Right lobe of liver (tissue), 6 donors: ENCODE measurements at regions not wholly inside any gene's neighbourhood (a gene's known extent, or its start where the extent isn't known, plus 50 kb on each side); places are given as distances from the start of the nearest gene placed in this dataset.

ENCODE experiments used
- ATAC-seq, 4 donors: fragments of 200-7000 bp; cut with Tn5 transposase; one replicate each; pipeline ENCODE4 v1.9.1; 2020; ENCODE audit warnings: mild to moderate bottlenecking in 4 of 4, moderate library complexity in 4 of 4
- DNase-seq, 3 donors: peaks; one replicate each; pipeline ENCODE4 v3.0.0-alpha.2; 2020
- H3K27ac ChIP-seq, 3 donors: fragments of 200-600 bp; one replicate each; pipeline ENCODE4 v1.8.0; 2022
- H3K27me3 ChIP-seq, 2 donors: fragments of 200-600 bp; one replicate each; pipeline ENCODE4 v1.8.0; 2022
- H3K36me3 ChIP-seq, 4 donors: fragments of 200-600 bp; sonication (generic) in 1 of 4; one replicate each; pipeline versions ENCODE4 v1.5.1 to v1.8.0; 2017 to 2022; ENCODE audit warnings: control low read depth in 1 of 4
- H3K4me1 ChIP-seq, 4 donors: fragments of 200-600 bp; sonication (generic) in 1 of 4; one replicate each; pipeline versions ENCODE4 v1.5.1 to v1.8.0; 2017 to 2022; ENCODE audit warnings: control low read depth in 1 of 4
- H3K4me3 ChIP-seq, 3 donors: fragments of 200-600 bp; one replicate each; pipeline ENCODE4 v1.8.0; 2022
- H3K9me3 ChIP-seq, 4 donors: fragments of 200-600 bp; sonication (generic) in 1 of 4; one replicate each; pipeline versions ENCODE4 v1.5.1 to v1.8.0; 2017 to 2022; ENCODE audit warnings: control low read depth in 1 of 4
- CTCF ChIP-seq, 4 donors: fragments of 200-600 bp in 3 of 4; fragments of 450-650 bp in 1 of 4; IDR thresholded peaks; one replicate each; pipeline versions ENCODE4 v1.5.1 to v1.8.0; 2016 to 2022; ENCODE audit warnings: antibody characterized with exemption in 4 of 4, mild to moderate bottlenecking in 2 of 4
- POLR2A ChIP-seq: fragments of 450-650 bp; IDR thresholded peaks from one replicate; pipeline ENCODE4 v1.6.1; 2017; ENCODE audit warnings: antibody characterized with exemption, mild to moderate bottlenecking
- WGBS: methylation state at CpG from one replicate; pipeline ENCODE4 v1.1.6; 2018; ENCODE audit warnings: low coverage, low lambda C conversion rate; ENCODE audit not compliant: insufficient coverage; ENCODE audit errors: missing lambda C conversion rate; 5-methylcytosine and 5-hydroxymethylcytosine counted together
- intact Hi-C, 2 donors: fragments of 100-400 bp; cut with DNase I; formaldehyde crosslinking; loops; one replicate each; pipeline versions ENCODE4 v1.11.2 to v1.14.1; 2022
- donor health status: DM: no; HTN: yes; CAD: no.
- donor health status: DM: no; HTN: no; CAD: no.
- donor health status: DM: no; HTN: no; CAD: no.
- donor health status: DM: no; HTN: yes; CAD: no.
- donor health status: DM: no; HTN: yes; CAD: no.

DNA sequence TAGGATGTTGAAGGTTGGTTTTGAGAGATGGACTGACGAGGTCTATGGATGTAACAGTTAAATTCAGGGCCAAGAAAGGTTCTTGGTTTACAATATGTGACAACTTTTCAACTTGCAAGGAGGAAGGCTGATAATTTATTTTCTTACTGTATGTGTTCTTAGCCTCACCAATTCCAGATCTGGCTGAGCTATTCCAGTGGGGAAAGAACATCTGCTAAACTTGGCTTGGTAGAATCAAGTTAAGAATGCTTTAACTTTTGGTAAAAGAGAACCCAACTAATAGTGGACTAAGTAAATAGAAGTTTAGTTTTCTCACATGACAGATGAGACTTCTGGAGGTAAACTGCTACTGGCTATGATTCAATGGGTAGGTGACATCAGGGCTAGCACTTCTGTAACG lies 222.9 kb downstream of the KLF5 start:
- 60% methylated on average over 2 of the region's 2 CpGs for whole genome bisulfite sequencing
- no peaks in the 10 kb centered on the region for H3K4me1 ChIP-seq
- no peaks in the 10 kb centered on the region for H3K9me3 ChIP-seq
- TF ChIP-seq CTCF (IDR thresholded peaks at IDR 0.05) (no peak), POLR2A (no peak)
- no peaks in the 10 kb centered on the region for H3K27me3 ChIP-seq
- H3K36me3 ChIP-seq = no peaks in the 10 kb centered on the region
- intact Hi-C loops = no loop called here
- H3K27ac ChIP-seq = no peak overlapping the region
- H3K4me3 ChIP-seq = no peak overlapping the region
- DNase-seq (no peak), ATAC-seq (no peak)

DNA sequence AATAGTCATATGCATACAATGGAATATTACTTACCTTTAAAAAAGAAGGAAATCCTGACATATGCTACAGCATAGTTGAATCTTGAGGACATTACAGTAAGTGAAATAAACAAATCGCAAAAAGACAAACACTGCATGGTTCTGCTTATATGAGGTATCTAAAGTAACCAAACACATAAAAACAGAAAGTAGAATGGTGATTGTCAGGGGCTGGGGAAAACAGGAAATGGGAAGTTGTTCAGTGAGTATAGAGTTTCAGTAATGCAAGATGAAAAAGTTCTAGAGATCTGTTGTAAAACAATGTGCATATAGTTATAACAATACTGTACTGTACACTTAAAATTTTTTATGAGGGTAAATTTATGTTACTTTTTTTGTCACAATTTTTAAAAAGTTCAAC lies 219.4 kb downstream of the KLF5 start:
- 94% methylated on average over 1 of the region's 1 CpG for WGBS
- no peaks in the 10 kb centered on the region for H3K4me1 ChIP-seq
- ATAC-seq = no peak
- no peaks in the 10 kb centered on the region for H3K27me3 ChIP-seq
- intact Hi-C loops = no loop called here
- DNase-seq = no peak
- TF ChIP-seq POLR2A (no peak), CTCF (IDR thresholded peaks at IDR 0.05) (no peak)
- no peak overlapping the region for H3K27ac ChIP-seq
- H3K9me3 ChIP-seq = no peaks in the 10 kb centered on the region
- H3K36me3 ChIP-seq = no peaks in the 10 kb centered on the region
- no peak overlapping the region for H3K4me3 ChIP-seq

DNA sequence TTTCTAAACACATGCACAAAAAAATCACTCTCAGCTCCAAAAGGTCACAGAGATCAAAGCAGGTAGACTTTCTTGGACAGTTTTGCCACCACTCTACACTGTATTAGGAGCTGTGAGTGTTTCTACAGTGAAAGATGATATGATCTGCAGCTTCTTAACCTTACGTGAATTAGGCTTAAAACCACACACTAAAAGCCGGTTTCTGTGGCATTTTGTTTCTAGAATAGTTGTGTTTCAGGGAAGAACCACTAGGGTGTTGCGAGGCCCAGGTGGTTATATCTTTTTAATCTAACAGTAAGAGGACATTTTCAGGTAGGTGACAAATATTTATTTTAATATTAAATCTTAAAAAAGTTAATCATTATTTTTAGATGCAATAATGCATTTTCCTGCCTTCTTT lies 216.4 kb downstream of the KLF5 start:
- DNase-seq (no peak), ATAC-seq (no peak)
- H3K27ac ChIP-seq = no peak overlapping the region
- no peaks in the 10 kb centered on the region for H3K4me1 ChIP-seq
- H3K9me3 ChIP-seq = no peaks in the 10 kb centered on the region
- TF ChIP-seq POLR2A (no peak), CTCF (IDR thresholded peaks at IDR 0.05) (no peak)
- H3K4me3 ChIP-seq = no peak overlapping the region
- H3K27me3 ChIP-seq = no peaks in the 10 kb centered on the region
- intact Hi-C loops = no loop called here
- H3K36me3 ChIP-seq = no peaks in the 10 kb centered on the region
- WGBS = 66% methylated on average over 3 of the region's 3 CpGs

GRCh38 chr13:73274147-73274546 lies 215.3 kb downstream of the KLF5 start:
- H3K27me3 ChIP-seq = no peaks in the 10 kb centered on the region
- no peak overlapping the region for H3K27ac ChIP-seq
- ATAC-seq (no peak), DNase-seq (no peak)
- no peaks in the 10 kb centered on the region for H3K4me1 ChIP-seq
- no peaks in the 10 kb centered on the region for H3K9me3 ChIP-seq
- H3K4me3 ChIP-seq = no peak overlapping the region
- 88% methylated on average over 2 of the region's 2 CpGs for WGBS
- intact Hi-C loops = no loop called here
- H3K36me3 ChIP-seq = no peaks in the 10 kb centered on the region
- no peak for TF ChIP-seq CTCF (IDR thresholded peaks at IDR 0.05)
- TF ChIP-seq POLR2A = no peak

DNA sequence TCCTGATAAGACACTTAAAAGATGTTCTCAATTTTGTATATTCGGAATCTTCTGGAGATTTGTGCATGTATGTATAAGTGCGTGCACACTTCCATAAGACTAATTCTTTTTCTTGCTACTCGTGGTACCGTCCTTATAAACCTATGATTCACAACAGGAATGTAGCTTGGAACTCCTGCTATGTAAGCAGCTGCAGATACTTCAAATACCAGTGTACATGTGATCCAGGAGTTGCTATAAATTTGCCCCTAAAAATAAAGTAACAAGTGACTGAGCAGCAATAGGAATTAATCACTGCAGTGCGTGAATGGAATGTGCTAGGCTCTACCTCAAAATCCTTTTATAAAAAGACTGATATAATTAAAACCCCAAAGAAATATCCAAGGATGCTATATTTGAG lies 214.9 kb downstream of the KLF5 start:
- 78% methylated on average over 5 of the region's 5 CpGs for WGBS
- no peaks in the 10 kb centered on the region for H3K27me3 ChIP-seq
- no peak overlapping the region for H3K27ac ChIP-seq
- intact Hi-C loops = no loop called here
- DNase-seq (no peak), ATAC-seq (no peak)
- no peak overlapping the region for H3K4me3 ChIP-seq
- no peaks in the 10 kb centered on the region for H3K4me1 ChIP-seq
- TF ChIP-seq POLR2A (no peak), CTCF (IDR thresholded peaks at IDR 0.05) (no peak)
- no peaks in the 10 kb centered on the region for H3K36me3 ChIP-seq
- H3K9me3 ChIP-seq = no peaks in the 10 kb centered on the region
